ENCODE measurements at regions not wholly inside any gene's neighbourhood (a gene's known extent, or its start where the extent isn't known, plus 50 kb on each side); places are given as distances from the start of the nearest gene placed in this dataset.
"Not testable (repeated sequence)": the region's sequence is repeated elsewhere in the genome, so short reads cannot be mapped to it uniquely, and the experiment has no call there.

DNA sequence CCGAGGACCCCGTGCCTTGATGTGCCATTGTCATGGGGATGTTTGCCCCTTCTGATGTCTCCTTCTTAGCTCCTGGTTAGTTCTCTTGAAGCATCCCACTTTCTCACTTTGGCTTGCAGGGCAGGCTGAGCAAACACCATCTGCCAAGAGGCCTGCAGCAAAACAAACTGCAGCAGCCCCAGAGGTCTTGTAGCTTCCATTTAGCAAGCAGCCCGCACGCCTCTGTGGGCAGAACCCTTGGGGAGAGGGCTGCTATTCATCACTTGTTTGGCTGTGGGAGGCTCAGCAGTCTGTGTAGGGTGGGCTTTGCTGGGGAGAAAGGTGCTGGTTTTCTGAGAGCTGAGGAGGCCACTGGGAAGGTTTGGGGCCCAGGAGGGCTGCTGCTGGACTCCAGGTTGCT is 56.7 kb downstream of the KCNC4 start:
- H3K27ac ChIP-seq = no peak overlapping the region
- H3K4me3 ChIP-seq (ENCODE audit: low read depth in 1 of 2, low read length in 1 of 2) = no peak overlapping the region
- TF ChIP-seq, protein P1, sequence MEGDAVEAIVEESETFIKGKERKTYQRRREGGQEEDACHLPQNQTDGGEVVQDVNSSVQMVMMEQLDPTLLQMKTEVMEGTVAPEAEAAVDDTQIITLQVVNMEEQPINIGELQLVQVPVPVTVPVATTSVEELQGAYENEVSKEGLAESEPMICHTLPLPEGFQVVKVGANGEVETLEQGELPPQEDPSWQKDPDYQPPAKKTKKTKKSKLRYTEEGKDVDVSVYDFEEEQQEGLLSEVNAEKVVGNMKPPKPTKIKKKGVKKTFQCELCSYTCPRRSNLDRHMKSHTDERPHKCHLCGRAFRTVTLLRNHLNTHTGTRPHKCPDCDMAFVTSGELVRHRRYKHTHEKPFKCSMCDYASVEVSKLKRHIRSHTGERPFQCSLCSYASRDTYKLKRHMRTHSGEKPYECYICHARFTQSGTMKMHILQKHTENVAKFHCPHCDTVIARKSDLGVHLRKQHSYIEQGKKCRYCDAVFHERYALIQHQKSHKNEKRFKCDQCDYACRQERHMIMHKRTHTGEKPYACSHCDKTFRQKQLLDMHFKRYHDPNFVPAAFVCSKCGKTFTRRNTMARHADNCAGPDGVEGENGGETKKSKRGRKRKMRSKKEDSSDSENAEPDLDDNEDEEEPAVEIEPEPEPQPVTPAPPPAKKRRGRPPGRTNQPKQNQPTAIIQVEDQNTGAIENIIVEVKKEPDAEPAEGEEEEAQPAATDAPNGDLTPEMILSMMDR (IDR thresholded peaks at IDR 0.05) = no peak
- H3K9me3 ChIP-seq = no peaks in the 10 kb centered on the region
- H3K36me3 ChIP-seq = no peaks in the 10 kb centered on the region
- peaks cover 15 to 24% of the 10 kb centered on the region in 2 experiments for H3K4me1 ChIP-seq (ENCODE audit: control insufficient read depth in 1 of 2, insufficient read depth in 1 of 2, low read depth in 1 of 2, low read length in 1 of 2)
- peaks cover 29% of the 10 kb centered on the region for H3K27me3 ChIP-seq

DNA sequence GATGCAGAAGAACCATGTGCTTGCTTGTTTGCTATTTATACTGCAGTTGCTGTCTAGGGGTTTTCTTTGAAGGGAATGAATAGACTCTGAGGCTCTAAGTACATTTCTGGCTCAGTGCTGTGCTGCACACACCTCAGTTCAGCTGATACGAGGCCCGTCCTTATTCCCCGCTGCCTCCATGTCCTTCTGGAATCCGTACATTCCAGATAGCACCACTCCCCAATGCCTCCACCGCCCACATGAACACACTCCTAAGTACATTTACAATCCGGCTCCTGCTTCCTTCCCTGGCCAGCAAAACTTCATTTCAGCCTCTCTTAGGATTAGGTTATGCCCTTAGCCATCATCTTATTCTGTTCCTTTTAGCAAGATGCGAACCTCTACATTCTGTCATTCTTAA is 57.1 kb downstream of the KCNC4 start:
- Histone ChIP-seq H3K27me3 (peaks cover 33% of the 10 kb centered on the region), H3K4me3 (ENCODE audit: low read depth in 1 of 2, low read length in 1 of 2) (no peak overlapping the region), H3K9me3 (no peaks in the 10 kb centered on the region)

GRCh38 chr1:110272045-110272444 is 61.9 kb downstream of the KCNC4 start:
- Histone ChIP-seq H3K36me3 (no peaks in the 10 kb centered on the region), H3K27ac (no peak overlapping the region), H3K4me3 (ENCODE audit: low read depth in 1 of 2, low read length in 1 of 2) (no peak overlapping the region), H3K9me3 (no peaks in the 10 kb centered on the region), H3K4me1 (ENCODE audit: control insufficient read depth in 1 of 2, insufficient read depth in 1 of 2, low read depth in 1 of 2, low read length in 1 of 2) (peaks cover 8 to 11% of the 10 kb centered on the region in 2 experiments), H3K27me3 (peaks cover 40% of the 10 kb centered on the region)
- TF ChIP-seq, protein P1 (IDR thresholded peaks at IDR 0.05) = no peak

More for the DNA sequence above, 57.1 kb downstream of the KCNC4 start:
- H3K4me1 ChIP-seq (ENCODE audit: control insufficient read depth in 1 of 2, insufficient read depth in 1 of 2, low read depth in 1 of 2, low read length in 1 of 2) = peaks cover 11 to 20% of the 10 kb centered on the region in 2 experiments
- H3K36me3 ChIP-seq = no peaks in the 10 kb centered on the region
- TF ChIP-seq, protein P1 (IDR thresholded peaks at IDR 0.05) = no peak
- H3K27ac ChIP-seq = no peak overlapping the region

DNA sequence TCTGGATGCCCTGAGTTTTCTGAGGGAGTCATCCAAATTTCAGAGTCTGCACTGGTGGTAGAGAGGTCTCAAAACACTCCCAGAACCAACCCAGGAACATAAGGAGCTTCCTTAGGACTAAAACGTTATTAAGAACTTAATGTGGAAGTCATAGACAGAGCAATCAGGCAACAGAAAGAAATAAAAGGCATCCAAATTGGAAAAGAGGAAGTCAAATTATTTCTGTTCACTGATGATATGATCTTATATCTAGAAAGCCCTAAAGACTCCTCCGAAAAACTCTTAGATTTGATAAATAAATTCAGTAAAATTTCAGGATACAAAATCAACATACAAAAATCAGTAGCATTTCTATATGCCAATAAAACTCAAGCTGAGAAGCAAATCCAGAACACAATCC is 63.7 kb downstream of the KCNC4 start:
- not testable (repeated sequence) for H3K9me3 ChIP-seq; H3K27ac ChIP-seq; H3K36me3 ChIP-seq; H3K4me3 ChIP-seq (ENCODE audit: low read depth in 1 of 2, low read length in 1 of 2); H3K4me1 ChIP-seq (ENCODE audit: control insufficient read depth in 1 of 2, insufficient read depth in 1 of 2, low read depth in 1 of 2, low read length in 1 of 2)
- H3K27me3 ChIP-seq = peaks cover 40% of the 10 kb centered on the region

- Histone ChIP-seq H3K4me3 (ENCODE audit: low read depth in 1 of 2, low read length in 1 of 2) (no peak overlapping the region), H3K27me3 (peaks cover under 1% of the 10 kb centered on the region), H3K4me1 (ENCODE audit: control insufficient read depth in 1 of 2, insufficient read depth in 1 of 2, low read depth in 1 of 2, low read length in 1 of 2) (no peaks in the 10 kb centered on the region), H3K27ac (no peak overlapping the region), H3K9me3 (no peaks in the 10 kb centered on the region), H3K36me3 (no peaks in the 10 kb centered on the region)
- TF ChIP-seq, protein P1 (IDR thresholded peaks at IDR 0.05) = no peak
These were observed 59.1 kb upstream of the RBM15 start for GRCh38 chr1:110280126-110280525.

DNA sequence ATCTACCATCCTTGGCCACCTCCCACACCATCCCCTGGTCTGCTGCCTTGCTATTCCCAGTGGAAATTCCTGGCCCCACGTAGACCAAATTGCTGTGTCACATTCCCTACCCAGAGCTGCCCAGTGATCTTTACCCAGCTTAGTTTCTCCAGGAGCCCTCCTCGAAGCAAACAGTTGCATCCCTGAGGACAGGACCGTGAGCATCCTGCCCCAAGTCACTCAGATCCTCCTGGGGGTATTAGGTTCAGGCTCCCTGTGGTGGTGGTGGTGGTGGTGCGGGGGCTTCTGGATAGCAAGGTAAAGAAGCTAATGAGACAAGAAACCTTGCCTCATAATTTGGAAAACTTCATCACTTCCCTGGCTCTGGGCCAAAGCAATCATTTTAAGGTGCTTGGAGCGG is 58.4 kb upstream of the RBM15 start:
- H3K27me3 ChIP-seq = no peaks in the 10 kb centered on the region
- TF ChIP-seq, protein P1 (IDR thresholded peaks at IDR 0.05) = no peak
- no peaks in the 10 kb centered on the region for H3K36me3 ChIP-seq
- H3K4me1 ChIP-seq (ENCODE audit: control insufficient read depth in 1 of 2, insufficient read depth in 1 of 2, low read depth in 1 of 2, low read length in 1 of 2) = no peaks in the 10 kb centered on the region
- H3K27ac ChIP-seq = no peak overlapping the region
- H3K9me3 ChIP-seq = no peaks in the 10 kb centered on the region
- H3K4me3 ChIP-seq (ENCODE audit: low read depth in 1 of 2, low read length in 1 of 2) = no peak overlapping the region
